Tibial nerve (tissue), 4 donors: ENCODE measurements at regions not wholly inside any gene's neighbourhood (a gene's known extent, or its start where the extent isn't known, plus 50 kb on each side); places are given as distances from the start of the nearest gene placed in this dataset.

Source experiments
- DNase-seq, 2 donors: peaks; one replicate each; pipeline ENCODE4 v3.0.0-alpha.2; 2019; ENCODE audit warnings: low spot score in 2 of 2
- H3K27ac ChIP-seq, 4 donors: fragments of 200-600 bp; sonication (generic) in 3 of 4; one replicate each; pipeline ENCODE4 v1.5.1; 2017 to 2019; ENCODE audit warnings: mild to moderate bottlenecking in 1 of 4
- H3K27me3 ChIP-seq, 2 donors: fragments of 200-600 bp; sonication (generic) in 1 of 2; one replicate each; pipeline versions ENCODE4 v1.5.1 to v1.6.0; 2017 to 2019
- H3K36me3 ChIP-seq, 3 donors: fragments of 200-600 bp; sonication (generic); one replicate each; pipeline ENCODE4 v1.5.1; 2018 to 2019
- H3K4me1 ChIP-seq, 4 donors: fragments of 200-600 bp; sonication (generic) in 3 of 4; one replicate each; pipeline ENCODE4 v1.5.1; 2017 to 2019
- H3K4me3 ChIP-seq, 4 donors: fragments of 200-600 bp; sonication (generic) in 3 of 4; one replicate each; pipeline ENCODE4 v1.5.1; 2017 to 2019; ENCODE audit warnings: mild to moderate bottlenecking in 1 of 4, moderate library complexity in 1 of 4
- H3K9me3 ChIP-seq, 4 donors: fragments of 200-600 bp; sonication (generic) in 3 of 4; one replicate each; pipeline ENCODE4 v1.5.1; 2017 to 2019
- CTCF ChIP-seq, 5 experiments: fragments of 200-600 bp in 3 of 5; fragments of 450-650 bp in 2 of 5; sonication (generic) in 3 of 5; IDR thresholded peaks; one replicate each; pipeline ENCODE4 v1.5.1; 2016 to 2019; ENCODE audit warnings: antibody characterized with exemption in 5 of 5, mild to moderate bottlenecking in 3 of 5, moderate library complexity in 2 of 5
- EP300 ChIP-seq, 2 donors: sonication (generic); formaldehyde crosslinking; IDR thresholded peaks; one replicate each; pipeline ENCODE4 v1.6.1; 2017; ENCODE audit warnings: antibody characterized with exemption in 2 of 2, mild to moderate bottlenecking in 1 of 2
- POLR2A ChIP-seq, 2 donors: fragments of 450-650 bp; IDR thresholded peaks; one replicate each; pipeline ENCODE4 v1.6.1; 2017; ENCODE audit warnings: antibody characterized with exemption in 2 of 2, mild to moderate bottlenecking in 2 of 2, moderate library complexity in 2 of 2
- whole genome bisulfite sequencing, 2 donors: methylation state at CpG; one replicate each; pipeline ENCODE4 v1.1.5; 2018; 5-methylcytosine and 5-hydroxymethylcytosine counted together

DNA sequence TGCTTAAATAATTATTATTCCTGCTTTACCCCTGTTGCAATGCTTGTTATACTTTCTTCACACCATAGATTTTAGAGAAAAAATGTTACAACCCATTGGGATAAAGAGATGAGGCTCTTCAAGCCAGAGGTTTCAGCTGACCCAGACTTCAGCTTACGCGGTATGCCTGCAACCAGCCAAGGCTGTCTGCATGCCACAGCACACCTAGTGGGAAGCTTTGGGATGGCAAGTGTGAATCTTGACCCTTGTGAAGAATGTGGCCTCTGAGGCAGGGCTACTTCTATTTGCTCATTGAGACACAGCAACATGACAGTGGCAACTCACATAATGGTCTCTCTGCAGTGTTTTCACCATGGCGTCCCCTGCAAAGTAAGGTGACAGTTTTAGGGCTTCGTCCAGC is 193.9 kb upstream of the PIRT start:
- no peak overlapping the region for H3K27ac ChIP-seq
- no peaks in the 10 kb centered on the region for H3K36me3 ChIP-seq
- H3K27me3 ChIP-seq, result no peaks in the 10 kb centered on the region
- no peak for TF ChIP-seq EP300 (IDR thresholded peaks at IDR 0.05)
- no peak for TF ChIP-seq POLR2A (IDR thresholded peaks at IDR 0.05)
- no peak for TF ChIP-seq CTCF (IDR thresholded peaks at IDR 0.05)
- no peak overlapping the region for H3K4me3 ChIP-seq
- DNase-seq, result no peak
- H3K9me3 ChIP-seq, result peaks cover 0 to 15% (median 0%) of the 10 kb centered on the region in 4 donors
- WGBS, 2 donors, result 88 to 90% methylated on average over 4 of the region's 4 CpGs
- no peaks in the 10 kb centered on the region for H3K4me1 ChIP-seq

DNA sequence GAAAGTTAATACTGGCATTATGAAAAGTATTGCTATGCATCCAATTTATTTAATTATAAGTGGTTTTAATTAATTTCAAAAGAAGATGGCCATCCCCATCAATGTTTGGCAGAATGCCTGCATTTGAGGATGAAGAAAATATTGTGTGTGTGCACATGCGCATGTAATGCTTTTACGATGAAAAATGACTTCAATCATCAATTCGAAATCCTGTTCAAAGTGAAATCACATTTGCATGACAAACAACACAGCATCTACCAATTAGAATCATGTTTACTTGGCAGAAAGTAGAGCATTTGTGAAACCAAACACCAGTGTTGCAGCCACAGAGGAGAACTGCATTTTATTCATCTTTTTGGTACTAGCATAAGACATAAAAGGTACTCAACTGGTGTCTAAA is 191.9 kb upstream of the PIRT start:
- H3K27me3 ChIP-seq, result no peaks in the 10 kb centered on the region
- WGBS, 2 donors, result 79 to 92% methylated on average over 3 of the region's 3 CpGs
- peaks cover 0 to 15% (median 0%) of the 10 kb centered on the region in 4 donors for H3K9me3 ChIP-seq
- no peak overlapping the region for H3K4me3 ChIP-seq
- no peaks in the 10 kb centered on the region for H3K4me1 ChIP-seq
- TF ChIP-seq POLR2A (IDR thresholded peaks at IDR 0.05) (no peak), EP300 (IDR thresholded peaks at IDR 0.05) (no peak), CTCF (IDR thresholded peaks at IDR 0.05) (no peak)
- no peaks in the 10 kb centered on the region for H3K36me3 ChIP-seq
- H3K27ac ChIP-seq, result no peak overlapping the region
- DNase-seq, result no peak

GRCh38 chr17:11028349-11028748 is 190.5 kb upstream of the PIRT start:
- Histone ChIP-seq H3K4me3 (no peak overlapping the region), H3K36me3 (no peaks in the 10 kb centered on the region), H3K4me1 (no peaks in the 10 kb centered on the region), H3K9me3 (peaks cover 0 to 11% (median 0%) of the 10 kb centered on the region in 4 donors), H3K27ac (no peak overlapping the region), H3K27me3 (no peaks in the 10 kb centered on the region)
- WGBS, 2 donors, result 71 to 73% methylated on average over 3 of the region's 3 CpGs
- no peak for DNase-seq
- TF ChIP-seq EP300 (IDR thresholded peaks at IDR 0.05), result no peak
- TF ChIP-seq POLR2A (IDR thresholded peaks at IDR 0.05), result no peak
- no peak for TF ChIP-seq CTCF (IDR thresholded peaks at IDR 0.05)

- Histone ChIP-seq H3K36me3 (no peaks in the 10 kb centered on the region), H3K9me3 (peaks cover 0 to 9% (median 0%) of the 10 kb centered on the region in 4 donors), H3K27me3 (no peaks in the 10 kb centered on the region), H3K4me1 (no peaks in the 10 kb centered on the region), H3K4me3 (no peak overlapping the region), H3K27ac (no peak overlapping the region)
- no peak for TF ChIP-seq POLR2A (IDR thresholded peaks at IDR 0.05)
- TF ChIP-seq CTCF (IDR thresholded peaks at IDR 0.05), result no peak
- TF ChIP-seq EP300 (IDR thresholded peaks at IDR 0.05), result no peak
- no peak for DNase-seq
- WGBS, 2 donors, result 89 to 91% methylated on average over 2 of the region's 2 CpGs
These were observed 189.0 kb upstream of the PIRT start for GRCh38 chr17:11026903-11027302.

DNA sequence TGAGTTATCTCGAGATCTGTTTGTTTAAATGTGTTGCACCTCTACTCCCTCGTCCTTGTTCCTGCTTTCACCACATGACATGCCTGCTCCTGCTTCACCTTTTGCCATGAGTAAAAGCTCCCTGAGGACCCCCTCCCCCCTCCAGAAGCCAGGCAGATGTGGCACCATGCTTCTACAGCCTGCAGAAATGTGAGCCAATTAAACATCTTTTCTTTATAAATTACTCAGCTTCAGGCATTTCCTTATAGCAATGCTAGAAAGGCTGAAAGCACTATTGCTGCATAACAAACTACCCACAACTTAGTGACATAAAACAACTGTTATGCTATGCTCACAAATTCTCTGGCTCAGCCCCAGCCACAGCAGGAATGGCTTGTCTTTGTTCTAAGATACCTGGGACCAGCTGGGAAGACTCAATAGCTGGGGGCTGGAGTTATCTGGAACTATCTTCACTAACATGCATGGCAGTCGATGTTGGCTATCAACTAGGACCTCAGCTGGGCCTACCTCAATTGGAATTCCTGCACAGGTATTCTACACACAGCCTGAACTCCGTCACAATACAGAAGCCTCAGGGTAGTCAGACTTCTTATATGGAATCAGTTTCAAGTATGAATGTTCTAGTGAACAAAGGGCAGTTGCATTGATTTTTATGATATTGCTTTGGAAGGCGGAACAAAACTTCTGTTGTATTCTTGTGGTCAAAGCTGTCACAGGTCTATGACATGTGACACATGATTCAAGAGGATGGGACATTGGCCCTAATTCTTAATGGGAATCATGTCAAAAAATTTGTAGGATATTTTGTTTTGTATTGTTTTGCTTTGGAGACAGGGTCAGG is 186.0 kb upstream of the PIRT start:
- Histone ChIP-seq H3K27me3 (no peaks in the 10 kb centered on the region), H3K4me1 (no peaks in the 10 kb centered on the region), H3K9me3 (no peaks in the 10 kb centered on the region), H3K27ac (no peak overlapping the region), H3K36me3 (no peaks in the 10 kb centered on the region), H3K4me3 (no peak overlapping the region)
- 63 to 72% methylated on average over 5 of the region's 5 CpGs for WGBS, 2 donors
- DNase-seq, result no peak
- no peak for TF ChIP-seq POLR2A (IDR thresholded peaks at IDR 0.05)
- no peak for TF ChIP-seq CTCF (IDR thresholded peaks at IDR 0.05)
- TF ChIP-seq EP300 (IDR thresholded peaks at IDR 0.05), result no peak
